ENCODE measurements at regions not wholly inside any gene's neighbourhood (a gene's known extent, or its start where the extent isn't known, plus 50 kb on each side); places are given as distances from the start of the nearest gene placed in this dataset.

- DNase-seq (ENCODE audit: low read depth, low spot score), result no peak
- H3K4me3 ChIP-seq (ENCODE audit: low read depth, low read length), result no peak overlapping the region
- TF ChIP-seq CTCF (IDR thresholded peaks at IDR 0.05; ENCODE audit: low read depth, low read length), result no peak
- in situ Hi-C loops (cut with HindIII; ENCODE audit: low sequenced_read_pairs), result no loop called here
These were observed 575.5 kb upstream of the ID4 start for GRCh38 chr6:19261642-19262041.

GRCh38 chr6:19268117-19268516 is 569.1 kb upstream of the ID4 start:
- no peak for TF ChIP-seq CTCF (IDR thresholded peaks at IDR 0.05; ENCODE audit: low read depth, low read length)
- no peak for DNase-seq (ENCODE audit: low read depth, low spot score)

GRCh38 chr6:19268718-19269117 is 568.5 kb upstream of the ID4 start:
- TF ChIP-seq CTCF (IDR thresholded peaks at IDR 0.05; ENCODE audit: low read depth, low read length), result no peak
- H3K4me3 ChIP-seq (ENCODE audit: low read depth, low read length), result no peak overlapping the region
- in situ Hi-C loops (cut with HindIII; ENCODE audit: low sequenced_read_pairs), result no loop called here
- no peak for DNase-seq (ENCODE audit: low read depth, low spot score)

More at GRCh38 chr6:19268117-19268516, 569.1 kb upstream of the ID4 start:
- in situ Hi-C loops (cut with HindIII; ENCODE audit: low sequenced_read_pairs), result no loop called here
- H3K4me3 ChIP-seq (ENCODE audit: low read depth, low read length), result no peak overlapping the region

- no peak overlapping the region for H3K4me3 ChIP-seq (ENCODE audit: low read depth, low read length)
- in situ Hi-C loops (cut with HindIII; ENCODE audit: low sequenced_read_pairs), result no loop called here
- no peak for TF ChIP-seq CTCF (IDR thresholded peaks at IDR 0.05; ENCODE audit: low read depth, low read length)
- no peak for DNase-seq (ENCODE audit: low read depth, low spot score)
These were observed 567.8 kb upstream of the ID4 start for GRCh38 chr6:19269341-19269898.

GRCh38 chr6:19270616-19271015 is 566.6 kb upstream of the ID4 start:
- H3K4me3 ChIP-seq (ENCODE audit: low read depth, low read length), result no peak overlapping the region
- TF ChIP-seq CTCF (IDR thresholded peaks at IDR 0.05; ENCODE audit: low read depth, low read length), result no peak
- no peak for DNase-seq (ENCODE audit: low read depth, low spot score)
- in situ Hi-C loops (cut with HindIII; ENCODE audit: low sequenced_read_pairs), result no loop called here

- no peak for DNase-seq (ENCODE audit: low read depth, low spot score)
- in situ Hi-C loops (cut with HindIII; ENCODE audit: low sequenced_read_pairs), result no loop called here
- TF ChIP-seq CTCF (IDR thresholded peaks at IDR 0.05; ENCODE audit: low read depth, low read length), result no peak
- H3K4me3 ChIP-seq (ENCODE audit: low read depth, low read length), result no peak overlapping the region
These were observed 557.9 kb upstream of the ID4 start for GRCh38 chr6:19279273-19279684.

- H3K4me3 ChIP-seq (ENCODE audit: low read depth, low read length), result no peak overlapping the region
- no peak for DNase-seq (ENCODE audit: low read depth, low spot score)
- in situ Hi-C loops (cut with HindIII; ENCODE audit: low sequenced_read_pairs), result no loop called here
- TF ChIP-seq CTCF (IDR thresholded peaks at IDR 0.05; ENCODE audit: low read depth, low read length), result no peak
These were observed 549.2 kb upstream of the ID4 start for GRCh38 chr6:19287928-19288327.

Data from astrocyte of the spinal cord (primary cell).